HepG2 (cell line): ENCODE measurements at regions not wholly inside any gene's neighbourhood (a gene's known extent, or its start where the extent isn't known, plus 50 kb on each side); places are given as distances from the start of the nearest gene placed in this dataset.

Experiments
- ADNP ChIP-seq: sonication (generic); formaldehyde crosslinking; IDR thresholded peaks from 2 replicates; pipeline ENCODE4 v1.4.0; 2020; ENCODE audit warnings: missing genetic modification reagents
- BHLHE40 ChIP-seq: IDR thresholded peaks from 2 replicates; pipeline ENCODE4 v1.6.1; 2011; ENCODE audit warnings: low read length, improper control_type of control experiment
- CEBPB ChIP-seq: IDR thresholded peaks from 2 replicates; pipeline ENCODE4 v1.6.1; 2011; ENCODE audit warnings: low read depth, low read length, improper control_type of control experiment, borderline replicate concordance
- CHD2 ChIP-seq: IDR thresholded peaks from 2 replicates; pipeline ENCODE4 v1.6.1; 2011; ENCODE audit warnings: low read depth, low read length, improper control_type of control experiment
- CTCF ChIP-seq: sonication (generic); formaldehyde crosslinking; IDR thresholded peaks from 2 replicates; pipeline ENCODE4 v1.5.0; 2020; ENCODE audit warnings: mild to moderate bottlenecking, missing genetic modification reagents, moderate library complexity
- RFX5 ChIP-seq: IDR thresholded peaks from 2 replicates; pipeline ENCODE4 v1.6.1; 2011; ENCODE audit warnings: low read depth, low read length, improper control_type of control experiment
- SIN3A ChIP-seq: IDR thresholded peaks from 2 replicates; pipeline ENCODE4 v1.6.1; 2011; ENCODE audit warnings: low read depth, mild to moderate bottlenecking, control low read depth, low read length, borderline replicate concordance
- ZEB1 ChIP-seq: IDR thresholded peaks from 2 replicates; pipeline ENCODE4 v1.6.1; 2012; ENCODE audit warnings: mild to moderate bottlenecking, low read depth, inconsistent platforms; ENCODE audit not compliant: insufficient replicate concordance

DNA sequence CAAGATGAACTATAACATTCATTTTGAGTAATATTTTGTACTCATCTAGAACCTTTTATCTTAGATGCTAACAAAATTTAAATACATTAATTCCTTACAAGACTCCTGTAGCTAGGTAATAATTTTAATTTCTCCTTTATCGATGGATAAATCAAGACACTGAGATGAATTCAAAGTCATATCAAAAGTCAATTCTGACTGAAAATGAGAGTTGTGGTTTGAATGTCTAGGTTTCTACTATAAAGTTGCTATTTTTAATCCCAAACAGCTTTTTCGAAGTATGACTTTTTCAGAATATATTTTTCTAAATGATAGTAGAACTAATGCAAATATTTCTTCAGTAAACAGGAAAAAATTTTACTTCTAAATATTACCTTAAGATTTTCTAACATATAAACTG lies 491.7 kb upstream of the FAM174A start:
- TF ChIP-seq BHLHE40 (no peak), CTCF (CRISPR knock-in tag) (no peak), CEBPB (no peak), ADNP (CRISPR knock-in tag) (no peak), RFX5 (no peak), SIN3A (no peak), CHD2 (no peak), ZEB1 (no peak)
